ENCODE measurements at regions not wholly inside any gene's neighbourhood (a gene's known extent, or its start where the extent isn't known, plus 50 kb on each side); places are given as distances from the start of the nearest gene placed in this dataset.

GRCh38 chr7:50214126-50214670, 90.3 kb upstream of the IKZF1 start:
- Histone ChIP-seq H3K27ac (ENCODE audit: extremely low read length, insufficient read depth, low read length) (no peak overlapping the region), H3K9ac (ENCODE audit: insufficient read depth, low read depth, low read length) (no peak overlapping the region), H3K27me3 (ENCODE audit: control insufficient read depth in 1 of 2, insufficient read depth in 2 of 2, low read length in 2 of 2) (peaks cover 4 to 28% of the 10 kb centered on the region in 2 experiments; a peak in 3 of 5 replicates), H3K4me2 (ENCODE audit: low read depth, low read length) (no peak overlapping the region), H3K9me3 (ENCODE audit: low read length) (no peaks in the 10 kb centered on the region), H3K36me3 (replicated peaks in 1 of 2; ENCODE audit: control insufficient read depth in 1 of 2, insufficient read depth in 2 of 2, low read length in 2 of 2) (no peaks in the 10 kb centered on the region), H4K20me1 (ENCODE audit: insufficient read depth, low read length) (no peaks in the 10 kb centered on the region), H3K4me3 (replicated peaks in 1 of 3; ENCODE audit: insufficient read depth in 1 of 3, low read depth in 2 of 3, low read length in 3 of 3) (no peak overlapping the region), H3K4me1 (ENCODE audit: insufficient read depth, low read length) (no peaks in the 10 kb centered on the region), H3K79me2 (ENCODE audit: insufficient read depth, low read length) (no peaks in the 10 kb centered on the region), H2AFZ (ENCODE audit: low read length) (no peak overlapping the region)
- DNase-seq (ENCODE audit: low spot score) (no peak), ATAC-seq (no peak), FAIRE-seq (no peak)
- POLR2A ChIA-PET: no interaction called here
- TF ChIP-seq ZMAT3 (CRISPR knock-in tag; conservative IDR thresholded peaks at IDR 0.05): no peak
- no peak for TF ChIP-seq STAG1 (CRISPR knock-in tag; IDR thresholded peaks at IDR 0.05)
- TF ChIP-seq IKZF4 (CRISPR knock-in tag; IDR thresholded peaks at IDR 0.05; ENCODE audit: borderline replicate concordance, low read depth, not compliant biosample characterization): no peak
- no peak for TF ChIP-seq HMGXB3 (CRISPR knock-in tag; IDR thresholded peaks at IDR 0.05; ENCODE audit: borderline replicate concordance)
- no peak for TF ChIP-seq MEF2D (CRISPR knock-in tag; IDR thresholded peaks at IDR 0.05)
- no peak for TF ChIP-seq ZNF33B (CRISPR knock-in tag; IDR thresholded peaks at IDR 0.05)
- no peak for TF ChIP-seq FLYWCH1 (CRISPR knock-in tag; IDR thresholded peaks at IDR 0.05)
- no peak for TF ChIP-seq SCMH1 (CRISPR knock-in tag; IDR thresholded peaks at IDR 0.05; ENCODE audit: borderline replicate concordance)
- in situ Hi-C loops (cut with HindIII; ENCODE audit: extremely low pct_ligation_motif_present, low pct_unique_long_range_greater_than_20kb): no loop called here
- CTCF ChIA-PET (ENCODE audit: low intra/inter-chr PET ratio, low total read pairs): no interaction called here
- intact Hi-C loops (cut with micrococcal nuclease; ENCODE audit: unreplicated experiment): no loop called here
- 14% methylated on average over 2 of the region's 2 CpGs for WGBS (ENCODE audit: low lambda C conversion rate)
- BruUV-seq (replicated peaks): no TSS peak
